GM12892 (cell line): ENCODE measurements at regions not wholly inside any gene's neighbourhood (a gene's known extent, or its start where the extent isn't known, plus 50 kb on each side); places are given as distances from the start of the nearest gene placed in this dataset.

Experiments
- POLR2A ChIP-seq: IDR thresholded peaks from 2 replicates; pipeline ENCODE4 v1.6.1; 2011; ENCODE audit warnings: low read depth, low read length, control low read depth
- POLR2AphosphoS5 ChIP-seq: IDR thresholded peaks from 2 replicates; pipeline ENCODE4 v1.6.1; 2011; ENCODE audit warnings: low read depth, low read length, control low read depth

DNA sequence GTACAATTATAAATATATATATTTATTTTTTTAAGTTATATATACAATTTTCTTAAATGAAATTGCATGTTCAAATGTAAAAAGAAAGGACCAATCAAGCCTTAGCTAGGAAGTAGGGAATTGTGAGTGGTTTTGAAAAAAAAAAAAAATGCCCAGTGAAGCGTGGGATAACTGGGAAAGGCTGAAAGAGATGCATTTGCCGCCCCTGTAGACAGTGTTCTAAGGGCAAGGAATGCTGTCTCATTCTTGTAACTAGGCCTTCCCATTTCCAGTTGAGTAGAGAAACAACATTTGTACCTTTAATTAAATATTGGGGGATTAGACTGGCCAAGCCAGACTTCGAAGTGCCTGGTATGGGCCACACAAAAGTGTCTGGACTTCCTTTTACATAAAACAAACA is 430.1 kb upstream of the SLC35B3 start:
- no peak for TF ChIP-seq POLR2A
- no peak for TF ChIP-seq POLR2AphosphoS5
